ENCODE measurements at regions not wholly inside any gene's neighbourhood (a gene's known extent, or its start where the extent isn't known, plus 50 kb on each side); places are given as distances from the start of the nearest gene placed in this dataset.
"Not testable (repeated sequence)": the region's sequence is repeated elsewhere in the genome, so short reads cannot be mapped to it uniquely, and the experiment has no call there.

DNA sequence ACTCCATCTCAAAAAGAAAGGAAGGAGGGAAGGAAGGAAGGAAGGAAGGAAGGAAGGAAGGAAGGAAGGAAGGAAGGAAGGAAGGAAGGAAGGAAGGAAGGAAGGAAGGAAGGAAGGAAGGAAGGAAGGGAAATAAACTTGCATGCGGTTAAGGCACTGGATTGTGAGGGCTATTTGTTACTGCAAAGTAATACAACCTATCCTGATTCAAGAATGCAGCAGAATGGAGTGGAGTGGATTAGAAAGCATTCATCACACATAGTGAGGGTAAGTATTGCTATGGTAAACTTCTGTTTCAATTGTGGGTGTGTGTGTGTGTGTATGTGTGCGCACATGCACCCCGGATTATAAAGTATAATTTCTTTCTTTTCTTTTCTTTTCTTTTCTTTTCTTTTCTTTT lies 344.8 kb upstream of the C16orf82 start:
- not testable (repeated sequence) for H3K36me3 ChIP-seq (ENCODE audit: control insufficient read depth, insufficient read depth, low read length); H3K27me3 ChIP-seq (ENCODE audit: control insufficient read depth, insufficient read depth, low read length); H3K4me1 ChIP-seq (ENCODE audit: control insufficient read depth, insufficient read depth, low read length); H3K27ac ChIP-seq (ENCODE audit: low read length); DNase-seq (ENCODE audit: low read depth, low spot score); H3K9me3 ChIP-seq (ENCODE audit: control insufficient read depth, insufficient read depth, low read length); H3K4me3 ChIP-seq (ENCODE audit: low read length)
- no CpG with 5 or more reads among the region's 3 CpGs for WGBS (ENCODE audit: insufficient coverage, insufficient read length)

DNA sequence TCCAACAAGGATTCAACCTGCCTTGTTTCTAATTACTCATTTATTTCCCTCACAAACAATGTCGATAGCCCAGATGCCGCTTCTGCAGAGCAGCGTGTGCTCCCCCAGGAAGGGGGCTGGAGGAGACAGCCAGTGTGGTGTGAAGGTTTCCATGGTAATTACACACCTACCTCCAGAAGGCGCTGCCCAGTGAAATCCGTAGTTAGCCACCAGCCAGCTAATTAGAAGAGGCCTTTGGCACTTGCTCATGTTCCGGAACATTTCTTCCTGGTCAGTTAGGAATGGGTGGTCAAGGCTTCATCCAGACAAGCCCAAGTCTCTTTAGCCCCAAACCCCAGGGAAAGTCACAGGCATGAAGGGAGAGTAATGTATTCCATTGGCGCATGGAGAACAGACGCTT lies 342.5 kb upstream of the C16orf82 start:
- WGBS (ENCODE audit: insufficient coverage, insufficient read length), result no CpG with 5 or more reads among the region's 8 CpGs
- no peaks in the 10 kb centered on the region for H3K27me3 ChIP-seq (ENCODE audit: control insufficient read depth, insufficient read depth, low read length)
- no peaks in the 10 kb centered on the region for H3K9me3 ChIP-seq (ENCODE audit: control insufficient read depth, insufficient read depth, low read length)
- H3K36me3 ChIP-seq (ENCODE audit: control insufficient read depth, insufficient read depth, low read length), result no peaks in the 10 kb centered on the region
- H3K4me3 ChIP-seq (ENCODE audit: low read length), result no peak overlapping the region
- no peaks in the 10 kb centered on the region; the same call in 1 of the 2 replicates for H3K4me1 ChIP-seq (ENCODE audit: control insufficient read depth, insufficient read depth, low read length)
- no peak overlapping the region for H3K27ac ChIP-seq (ENCODE audit: low read length)
- no peak for DNase-seq (ENCODE audit: low read depth, low spot score)

DNA sequence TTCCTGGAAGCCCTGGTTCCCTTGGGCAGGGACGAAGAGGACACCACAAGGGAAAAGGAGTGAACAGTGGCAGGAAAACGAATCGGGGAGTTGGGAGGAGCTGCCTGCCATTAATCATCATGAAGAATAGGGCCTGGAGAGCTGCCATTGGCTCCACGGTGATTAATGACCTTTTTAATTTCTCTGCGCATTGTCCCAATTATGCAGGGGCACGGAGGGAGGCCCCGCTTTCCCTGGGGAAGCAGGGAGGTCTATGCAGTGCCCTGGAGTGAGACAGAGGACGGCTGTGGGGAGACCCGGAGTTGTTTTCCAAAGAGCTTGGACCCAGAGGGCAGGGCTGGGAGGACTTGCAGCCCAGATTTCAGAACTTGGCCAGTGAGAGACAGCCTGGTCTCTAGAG lies 338.9 kb upstream of the C16orf82 start:
- no peaks in the 10 kb centered on the region for H3K36me3 ChIP-seq (ENCODE audit: control insufficient read depth, insufficient read depth, low read length)
- H3K27ac ChIP-seq (ENCODE audit: low read length), result no peak overlapping the region
- H3K4me1 ChIP-seq (ENCODE audit: control insufficient read depth, insufficient read depth, low read length), result no peaks in the 10 kb centered on the region; the same call in 1 of the 2 replicates
- no peak overlapping the region for H3K4me3 ChIP-seq (ENCODE audit: low read length)
- H3K27me3 ChIP-seq (ENCODE audit: control insufficient read depth, insufficient read depth, low read length), result no peaks in the 10 kb centered on the region
- no peaks in the 10 kb centered on the region for H3K9me3 ChIP-seq (ENCODE audit: control insufficient read depth, insufficient read depth, low read length)
- no CpG with 5 or more reads among the region's 9 CpGs for WGBS (ENCODE audit: insufficient coverage, insufficient read length)
- DNase-seq (ENCODE audit: low read depth, low spot score), result no peak

DNA sequence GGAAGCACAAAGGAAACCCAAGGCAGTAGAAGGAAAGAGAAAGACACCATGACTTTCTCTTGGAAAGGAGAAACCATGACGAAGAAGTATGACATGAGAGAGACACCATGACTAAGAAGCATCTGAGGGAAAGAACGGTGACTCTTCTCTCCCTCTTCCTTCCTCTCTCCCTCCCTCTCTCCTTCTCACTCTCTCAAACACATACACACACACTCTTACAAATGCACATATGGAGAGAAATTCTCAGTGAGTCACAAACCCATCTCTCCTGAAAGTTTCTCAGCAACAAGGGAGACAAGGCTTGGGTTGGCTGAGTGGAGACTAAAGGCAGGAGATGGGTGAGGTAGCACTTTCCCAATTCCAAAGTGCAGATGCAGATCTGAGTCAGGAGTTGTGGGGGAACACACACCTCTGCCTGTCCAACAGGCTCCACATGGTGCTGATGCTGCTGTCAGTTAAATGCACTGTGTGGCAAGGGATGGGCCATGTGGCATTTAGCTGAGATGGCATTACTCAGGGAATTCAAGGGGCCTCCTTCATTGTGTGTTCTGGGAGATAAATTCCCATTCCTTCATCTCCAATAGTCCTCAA lies 336.7 kb upstream of the C16orf82 start:
- no peak for DNase-seq (ENCODE audit: low read depth, low spot score)
- H3K4me3 ChIP-seq (ENCODE audit: low read length), result no peak overlapping the region
- H3K27me3 ChIP-seq (ENCODE audit: control insufficient read depth, insufficient read depth, low read length), result no peaks in the 10 kb centered on the region
- WGBS (ENCODE audit: insufficient coverage, insufficient read length), result no CpG with 5 or more reads among the region's 2 CpGs
- H3K36me3 ChIP-seq (ENCODE audit: control insufficient read depth, insufficient read depth, low read length), result no peaks in the 10 kb centered on the region
- no peaks in the 10 kb centered on the region for H3K9me3 ChIP-seq (ENCODE audit: control insufficient read depth, insufficient read depth, low read length)
- H3K27ac ChIP-seq (ENCODE audit: low read length), result no peak overlapping the region
- no peaks in the 10 kb centered on the region for H3K4me1 ChIP-seq (ENCODE audit: control insufficient read depth, insufficient read depth, low read length)

- Histone ChIP-seq H3K9me3 (ENCODE audit: control insufficient read depth, insufficient read depth, low read length) (no peaks in the 10 kb centered on the region), H3K36me3 (ENCODE audit: control insufficient read depth, insufficient read depth, low read length) (no peaks in the 10 kb centered on the region), H3K4me3 (ENCODE audit: low read length) (no peak overlapping the region), H3K27me3 (ENCODE audit: control insufficient read depth, insufficient read depth, low read length) (no peaks in the 10 kb centered on the region), H3K27ac (ENCODE audit: low read length) (no peak overlapping the region), H3K4me1 (ENCODE audit: control insufficient read depth, insufficient read depth, low read length) (no peaks in the 10 kb centered on the region)
- no peak for DNase-seq (ENCODE audit: low read depth, low spot score)
- no CpG with 5 or more reads among the region's 4 CpGs for WGBS (ENCODE audit: insufficient coverage, insufficient read length)
Measured at GRCh38 chr16:26731729-26732128, 335.0 kb upstream of the C16orf82 start.

GRCh38 chr16:26733710-26734109 lies 333.0 kb upstream of the C16orf82 start:
- no peak for DNase-seq (ENCODE audit: low read depth, low spot score)
- WGBS (ENCODE audit: insufficient coverage, insufficient read length), result no CpG with 5 or more reads among the region's 1 CpG

DNA sequence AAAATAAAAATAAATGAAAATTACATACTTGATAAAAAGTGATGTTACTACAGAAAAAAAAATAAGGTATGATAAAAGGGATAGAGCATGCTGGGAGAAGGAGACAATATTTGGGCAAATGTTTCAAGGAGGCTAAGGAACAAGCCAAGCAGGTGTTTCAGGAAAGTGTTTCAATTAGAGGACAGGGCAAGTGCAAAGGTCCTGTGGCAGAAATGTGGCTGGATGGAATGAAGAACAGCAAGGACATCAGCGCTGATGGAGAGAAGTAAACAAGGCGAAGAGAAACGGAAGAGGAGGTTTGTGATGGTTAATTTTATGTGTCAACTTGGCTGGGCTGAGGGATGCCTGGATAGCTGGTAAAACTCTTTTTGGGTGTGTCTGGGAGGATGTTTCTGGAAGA lies 331.2 kb upstream of the C16orf82 start:
- 0 out of 2 replicates have a peak, but pooled peaks cover 2% of the 10 kb centered on the region for H3K4me1 ChIP-seq (ENCODE audit: control insufficient read depth, insufficient read depth, low read length)
- no peaks in the 10 kb centered on the region for H3K9me3 ChIP-seq (ENCODE audit: control insufficient read depth, insufficient read depth, low read length)
- no peaks in the 10 kb centered on the region for H3K36me3 ChIP-seq (ENCODE audit: control insufficient read depth, insufficient read depth, low read length)
- WGBS (ENCODE audit: insufficient coverage, insufficient read length), result 100% methylated on average over 2 of the region's 3 CpGs
- H3K4me3 ChIP-seq (ENCODE audit: low read length), result no peak overlapping the region
- no peak overlapping the region for H3K27ac ChIP-seq (ENCODE audit: low read length)
- no peak for DNase-seq (ENCODE audit: low read depth, low spot score)
- H3K27me3 ChIP-seq (ENCODE audit: control insufficient read depth, insufficient read depth, low read length), result no peaks in the 10 kb centered on the region

More at GRCh38 chr16:26733710-26734109, 333.0 kb upstream of the C16orf82 start:
- Histone ChIP-seq H3K27me3 (ENCODE audit: control insufficient read depth, insufficient read depth, low read length) (no peaks in the 10 kb centered on the region), H3K36me3 (ENCODE audit: control insufficient read depth, insufficient read depth, low read length) (no peaks in the 10 kb centered on the region), H3K4me3 (ENCODE audit: low read length) (no peak overlapping the region), H3K9me3 (ENCODE audit: control insufficient read depth, insufficient read depth, low read length) (no peaks in the 10 kb centered on the region), H3K27ac (ENCODE audit: low read length) (no peak overlapping the region), H3K4me1 (ENCODE audit: control insufficient read depth, insufficient read depth, low read length) (no peaks in the 10 kb centered on the region)

DNA sequence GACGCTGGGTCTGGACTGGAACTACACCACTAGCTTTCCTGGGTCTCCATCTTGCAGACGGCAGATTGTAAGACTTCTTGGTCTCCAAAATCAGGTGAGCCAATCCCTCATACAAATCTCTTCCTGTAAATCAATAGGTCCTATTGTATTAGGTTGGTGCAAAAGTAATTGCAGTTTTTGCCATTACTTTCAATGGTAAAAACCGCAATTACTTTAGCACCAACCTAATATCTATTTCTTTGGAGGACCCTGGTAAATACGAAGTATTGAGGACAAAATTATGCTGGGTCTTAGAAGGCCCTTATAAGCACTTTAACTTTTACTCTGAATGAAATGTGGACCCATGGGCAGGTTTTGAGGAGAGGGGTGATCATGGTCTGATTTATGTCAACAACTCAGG lies 330.6 kb upstream of the C16orf82 start:
- WGBS (ENCODE audit: insufficient coverage, insufficient read length), result no CpG with 5 or more reads among the region's 4 CpGs
- no peaks in the 10 kb centered on the region for H3K27me3 ChIP-seq (ENCODE audit: control insufficient read depth, insufficient read depth, low read length)
- no peak overlapping the region for H3K27ac ChIP-seq (ENCODE audit: low read length)
- DNase-seq (ENCODE audit: low read depth, low spot score), result no peak
- no peaks in the 10 kb centered on the region for H3K9me3 ChIP-seq (ENCODE audit: control insufficient read depth, insufficient read depth, low read length)
- H3K36me3 ChIP-seq (ENCODE audit: control insufficient read depth, insufficient read depth, low read length), result no peaks in the 10 kb centered on the region
- H3K4me3 ChIP-seq (ENCODE audit: low read length), result no peak overlapping the region
- H3K4me1 ChIP-seq (ENCODE audit: control insufficient read depth, insufficient read depth, low read length), result 0 out of 2 replicates have a peak, but pooled peaks cover 2% of the 10 kb centered on the region

- Histone ChIP-seq H3K27me3 (ENCODE audit: control insufficient read depth, insufficient read depth, low read length) (no peaks in the 10 kb centered on the region), H3K27ac (ENCODE audit: low read length) (no peak overlapping the region), H3K9me3 (ENCODE audit: control insufficient read depth, insufficient read depth, low read length) (no peaks in the 10 kb centered on the region), H3K4me3 (ENCODE audit: low read length) (no peak overlapping the region), H3K36me3 (ENCODE audit: control insufficient read depth, insufficient read depth, low read length) (no peaks in the 10 kb centered on the region), H3K4me1 (ENCODE audit: control insufficient read depth, insufficient read depth, low read length) (0 out of 2 replicates have a peak, but pooled peaks cover 2% of the 10 kb centered on the region)
- DNase-seq (ENCODE audit: low read depth, low spot score), result no peak
- no CpG with 5 or more reads among the region's 2 CpGs for WGBS (ENCODE audit: insufficient coverage, insufficient read length)
Measured at GRCh38 chr16:26740771-26741170, 326.0 kb upstream of the C16orf82 start.

- no peaks in the 10 kb centered on the region for H3K36me3 ChIP-seq (ENCODE audit: control insufficient read depth, insufficient read depth, low read length)
- H3K4me1 ChIP-seq (ENCODE audit: control insufficient read depth, insufficient read depth, low read length), result 0 out of 2 replicates have a peak, but pooled peaks cover 2% of the 10 kb centered on the region
- H3K9me3 ChIP-seq (ENCODE audit: control insufficient read depth, insufficient read depth, low read length), result no peaks in the 10 kb centered on the region
- H3K27ac ChIP-seq (ENCODE audit: low read length), result no peak overlapping the region
- H3K27me3 ChIP-seq (ENCODE audit: control insufficient read depth, insufficient read depth, low read length), result peaks cover 1% of the 10 kb centered on the region; the same call in 1 of the 2 replicates
- no peak overlapping the region for H3K4me3 ChIP-seq (ENCODE audit: low read length)
- no CpG with 5 or more reads among the region's 2 CpGs for WGBS (ENCODE audit: insufficient coverage, insufficient read length)
- DNase-seq (ENCODE audit: low read depth, low spot score), result no peak
Measured at GRCh38 chr16:26742040-26742439, 324.7 kb upstream of the C16orf82 start.

- H3K4me1 ChIP-seq (ENCODE audit: control insufficient read depth, insufficient read depth, low read length), result 0 out of 2 replicates have a peak, but pooled peaks cover 2% of the 10 kb centered on the region
- H3K36me3 ChIP-seq (ENCODE audit: control insufficient read depth, insufficient read depth, low read length), result no peaks in the 10 kb centered on the region
- H3K9me3 ChIP-seq (ENCODE audit: control insufficient read depth, insufficient read depth, low read length), result no peaks in the 10 kb centered on the region
- no CpG with 5 or more reads among the region's 5 CpGs for WGBS (ENCODE audit: insufficient coverage, insufficient read length)
- no peak for DNase-seq (ENCODE audit: low read depth, low spot score)
- H3K4me3 ChIP-seq (ENCODE audit: low read length), result no peak overlapping the region
- no peak overlapping the region for H3K27ac ChIP-seq (ENCODE audit: low read length)
- peaks cover 13% of the 10 kb centered on the region for H3K27me3 ChIP-seq (ENCODE audit: control insufficient read depth, insufficient read depth, low read length)
Measured at GRCh38 chr16:26744430-26744829, 322.3 kb upstream of the C16orf82 start.

Measured in iPS DF 6.9 (cell line).